Stimulated activated CD4-positive, alpha-beta T cell treated with anti-CD3 and anti-CD28 coated beads, Interleukin-4, amount 100 ng/mL, for 24 hours (primary cell): ENCODE measurements at regions not wholly inside any gene's neighbourhood (a gene's known extent, or its start where the extent isn't known, plus 50 kb on each side); places are given as distances from the start of the nearest gene placed in this dataset.

Experiments
- DNase-seq: peaks from one replicate; pipeline ENCODE4 v3.0.0-alpha.2; 2020

- DNase-seq, result peak; percentile 20
These were observed 252.4 kb upstream of the CPEB2 start for GRCh38 chr4:14749910-14750309.

- no peak for DNase-seq
These were observed 249.8 kb upstream of the CPEB2 start for GRCh38 chr4:14752341-14753046.

DNA sequence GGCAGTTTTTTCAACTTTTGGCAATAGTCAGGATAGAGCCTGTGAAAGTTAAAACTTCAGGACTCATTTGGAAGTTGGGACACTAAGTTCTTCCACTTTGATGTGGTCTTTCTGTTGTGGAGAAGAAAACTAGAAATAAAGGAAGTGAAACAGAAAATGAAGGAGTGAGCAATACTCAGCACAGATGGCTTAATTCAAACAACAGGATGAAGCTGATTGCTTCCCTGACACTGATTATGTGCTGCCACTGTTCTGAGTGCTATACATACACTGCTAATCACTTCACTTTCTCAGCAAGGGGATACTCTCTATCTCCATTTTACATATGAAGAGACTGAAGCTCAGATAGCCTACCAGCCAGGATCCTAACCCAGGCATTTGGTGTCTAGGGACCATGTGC is 235.1 kb upstream of the CPEB2 start:
- no peak for DNase-seq

GRCh38 chr4:14768449-14768848 is 233.8 kb upstream of the CPEB2 start:
- DNase-seq, result no peak

DNA sequence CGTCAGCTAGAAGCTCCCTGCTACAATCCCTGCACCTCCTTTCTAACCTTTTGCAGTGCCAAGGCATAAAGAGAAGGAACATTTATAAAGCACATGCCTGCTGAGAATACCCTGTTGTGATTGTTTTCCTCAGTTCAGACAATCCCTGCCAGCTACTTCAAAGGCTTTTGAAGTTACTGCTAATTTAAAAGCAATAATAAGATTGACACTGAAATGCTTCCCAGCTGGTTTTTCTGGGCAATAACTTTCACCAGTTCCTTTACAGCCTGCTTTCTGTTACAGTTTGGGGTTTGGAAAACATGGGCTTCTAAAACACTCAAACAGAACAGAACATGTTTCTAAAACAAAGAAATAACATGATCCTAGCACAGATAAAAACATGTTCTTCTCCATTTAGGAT is 232.3 kb upstream of the CPEB2 start:
- DNase-seq, result no peak

DNA sequence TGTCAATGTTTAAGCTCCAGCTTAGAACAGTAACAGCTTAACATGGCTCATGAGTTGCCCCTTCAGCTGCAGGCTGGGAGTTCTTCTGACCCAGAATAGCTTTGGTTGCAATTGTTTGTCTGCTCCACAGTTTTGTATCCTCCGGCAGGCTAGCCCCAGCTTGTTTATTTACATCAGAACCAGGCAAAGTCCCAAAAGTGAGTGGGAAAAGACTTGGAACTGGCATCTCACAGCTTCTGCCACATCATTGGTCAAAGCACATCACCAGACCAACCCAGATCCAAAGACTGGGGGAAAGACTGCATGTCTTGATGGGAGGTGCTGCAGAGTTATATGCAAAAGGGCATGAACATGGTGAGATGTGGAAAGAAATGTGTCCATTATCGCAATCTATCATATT is 231.2 kb upstream of the CPEB2 start:
- DNase-seq, result no peak

DNA sequence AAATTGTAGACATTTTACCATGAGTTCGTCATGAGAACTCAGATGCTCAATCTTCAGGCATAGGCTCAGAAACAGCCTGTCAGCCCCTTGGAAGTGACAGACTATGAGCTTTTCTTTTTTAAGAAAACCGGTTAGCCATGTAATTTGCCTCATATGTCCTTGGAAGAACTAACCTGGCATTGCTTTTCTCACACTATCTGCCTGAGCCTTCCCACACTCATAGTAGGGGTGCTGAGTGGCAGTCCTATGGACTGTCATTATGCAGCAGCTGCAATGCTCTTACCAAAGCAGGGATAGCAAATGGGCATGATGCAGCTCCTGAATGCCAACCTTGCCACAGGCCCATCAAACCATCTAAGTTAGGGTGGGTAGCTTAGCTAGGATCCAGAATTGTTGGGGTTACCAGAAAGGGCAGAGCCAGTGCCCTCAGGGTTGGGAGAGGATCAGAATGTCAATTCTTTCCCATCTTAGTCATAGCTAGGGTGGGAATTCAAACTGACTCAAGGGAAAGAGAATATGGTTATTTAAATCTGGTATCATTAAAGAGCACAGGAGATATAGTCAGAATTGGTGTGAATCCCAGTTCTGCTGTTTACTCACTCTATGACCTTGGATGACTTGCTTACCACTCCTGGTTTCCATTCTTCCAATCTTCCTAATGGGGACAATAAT is 230.6 kb upstream of the CPEB2 start:
- DNase-seq, result no peak

DNA sequence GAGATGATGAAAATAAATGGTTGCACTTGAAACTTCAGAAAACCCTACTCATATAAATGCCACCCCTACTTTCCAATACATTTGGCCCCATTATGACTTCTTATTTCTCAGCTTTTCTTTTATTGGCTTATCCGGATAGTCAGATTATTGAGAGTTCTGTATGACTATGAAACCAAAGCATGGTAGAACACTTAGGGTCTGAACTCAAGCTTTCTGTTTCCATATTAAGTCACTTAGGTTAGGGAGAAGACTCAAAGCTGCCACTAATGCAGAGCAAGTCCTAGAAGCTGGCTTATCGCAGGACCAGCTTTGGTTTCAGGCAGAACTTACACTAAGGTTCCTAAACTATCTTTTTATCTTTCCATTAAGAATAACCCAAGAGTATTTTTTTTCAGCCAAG is 229.9 kb upstream of the CPEB2 start:
- no peak for DNase-seq

- peak; percentile 58 for DNase-seq
These were observed 219.0 kb upstream of the CPEB2 start for GRCh38 chr4:14783011-14783877.

GRCh38 chr4:14787221-14787620 is 215.1 kb upstream of the CPEB2 start:
- DNase-seq, result no peak

- DNase-seq, result peak; percentile 8
These were observed 214.4 kb upstream of the CPEB2 start for GRCh38 chr4:14787894-14788293.

- no peak for DNase-seq
These were observed 211.8 kb upstream of the CPEB2 start for GRCh38 chr4:14790494-14790893.

DNA sequence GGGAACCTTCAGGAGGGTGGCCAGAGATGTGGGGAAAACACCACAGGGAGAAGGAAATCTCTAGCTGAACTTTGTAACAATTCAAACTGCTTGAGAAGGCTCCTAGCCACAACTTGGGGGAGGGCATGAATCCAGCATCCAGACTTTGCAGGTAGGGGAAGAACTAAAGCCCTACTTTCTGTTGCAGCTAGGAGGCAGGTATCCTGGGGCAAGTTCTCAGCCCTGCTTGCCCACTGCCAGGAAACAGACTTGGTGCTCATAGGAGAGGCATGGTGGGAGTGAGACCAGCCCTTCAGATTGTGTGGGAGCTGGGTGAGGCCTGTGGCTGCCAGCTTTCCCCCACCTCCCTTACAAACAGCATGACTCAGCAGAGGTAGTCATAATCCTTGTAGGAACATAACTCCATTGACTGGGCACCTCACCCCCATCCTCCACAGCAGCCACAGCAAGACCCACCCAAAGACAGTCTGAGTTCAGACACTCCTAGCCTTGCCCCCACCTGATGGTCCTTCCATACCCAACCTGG is 209.5 kb upstream of the CPEB2 start:
- no peak for DNase-seq

DNA sequence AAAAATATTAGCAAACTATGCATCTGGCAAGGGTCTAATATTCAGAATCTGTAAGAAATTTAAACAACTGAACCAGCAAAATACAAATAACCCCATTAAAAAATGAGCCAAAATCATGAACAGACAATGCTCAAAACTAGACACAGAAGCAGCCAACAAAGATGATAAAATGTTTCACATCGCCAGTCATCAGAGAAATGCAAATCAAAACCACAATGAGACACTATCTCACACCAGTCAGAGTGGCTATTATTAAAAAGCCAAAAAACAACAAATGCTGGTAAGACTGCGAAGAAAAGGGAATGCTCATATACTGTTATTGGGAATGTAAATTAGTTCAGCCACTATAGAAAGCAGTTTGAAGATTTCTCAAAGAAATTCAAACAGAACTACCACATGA is 201.3 kb upstream of the CPEB2 start:
- no peak for DNase-seq

GRCh38 chr4:14802596-14802995 is 199.7 kb upstream of the CPEB2 start:
- DNase-seq, result no peak

DNA sequence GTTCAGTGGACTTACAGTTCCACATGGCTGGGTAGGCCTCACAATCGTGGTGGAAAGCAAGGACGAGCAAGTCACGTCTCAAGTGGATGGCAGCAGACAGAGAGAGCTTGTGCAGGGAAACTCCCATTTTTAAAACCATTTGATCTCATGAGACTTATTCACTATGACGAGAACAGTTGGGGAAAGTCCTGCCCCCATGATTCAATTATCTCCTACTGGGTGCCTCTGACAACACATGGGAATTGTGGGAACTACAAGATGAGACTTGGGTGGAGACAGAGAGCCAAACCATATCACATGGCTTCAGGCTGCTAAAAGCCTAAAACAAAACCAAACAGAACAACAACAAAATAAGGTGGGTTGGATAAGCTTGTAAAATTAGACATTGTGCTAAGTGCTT is 194.4 kb upstream of the CPEB2 start:
- no peak for DNase-seq

DNA sequence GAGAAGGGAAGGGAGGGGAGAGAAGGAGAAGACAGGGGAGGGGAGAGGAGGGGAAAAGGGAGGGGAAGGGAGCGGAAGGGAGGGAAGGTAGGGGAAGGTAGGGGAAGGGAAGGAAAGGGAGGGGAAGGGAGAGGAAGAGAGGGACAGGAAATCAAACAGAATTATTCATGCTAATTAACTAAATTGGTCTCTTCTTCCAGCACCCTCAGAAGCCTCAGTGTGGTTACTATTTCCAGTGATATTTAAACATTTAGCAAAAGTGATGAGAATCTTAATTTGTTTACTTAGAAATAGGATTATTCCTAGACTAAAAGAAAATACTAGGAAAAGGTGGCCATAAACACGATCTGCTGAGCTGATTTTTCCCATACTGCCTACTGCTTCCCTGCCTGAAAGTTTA is 193.1 kb upstream of the CPEB2 start:
- DNase-seq, result no peak

GRCh38 chr4:14810121-14810520 is 192.2 kb upstream of the CPEB2 start:
- DNase-seq, result no peak

GRCh38 chr4:14810568-14810967 is 191.7 kb upstream of the CPEB2 start:
- DNase-seq, result no peak

- DNase-seq, result no peak
These were observed 190.2 kb upstream of the CPEB2 start for GRCh38 chr4:14812101-14812500.

DNA sequence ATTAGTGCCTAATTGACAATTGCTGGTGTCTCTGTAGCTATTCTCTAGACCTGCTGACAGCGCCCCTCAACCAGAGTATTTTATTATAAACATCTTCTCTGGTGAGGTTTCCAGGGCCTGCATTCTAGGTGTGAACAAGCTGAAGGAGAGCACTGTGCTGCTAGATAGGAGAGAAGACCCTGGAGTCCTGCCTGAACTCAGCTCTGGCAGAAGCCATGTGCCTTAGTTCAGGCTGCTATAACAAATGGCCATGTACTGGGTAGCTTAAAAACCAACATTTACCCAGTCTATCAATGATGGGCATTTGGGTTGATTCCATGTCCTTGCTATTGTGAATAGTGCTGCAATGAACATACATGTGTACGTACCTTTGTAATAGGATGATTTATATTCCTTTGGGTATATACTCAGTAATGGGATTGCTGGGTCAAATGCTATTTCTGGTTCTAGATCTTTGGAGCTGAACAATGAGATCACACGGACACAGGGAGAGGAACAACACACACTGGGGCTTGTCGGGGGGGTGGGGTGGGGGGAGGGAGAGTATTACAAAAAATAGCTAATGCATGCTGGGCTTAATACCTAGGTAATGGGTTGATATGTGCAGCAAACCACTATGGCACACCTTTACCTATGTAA is 185.5 kb upstream of the CPEB2 start:
- DNase-seq, result no peak

DNA sequence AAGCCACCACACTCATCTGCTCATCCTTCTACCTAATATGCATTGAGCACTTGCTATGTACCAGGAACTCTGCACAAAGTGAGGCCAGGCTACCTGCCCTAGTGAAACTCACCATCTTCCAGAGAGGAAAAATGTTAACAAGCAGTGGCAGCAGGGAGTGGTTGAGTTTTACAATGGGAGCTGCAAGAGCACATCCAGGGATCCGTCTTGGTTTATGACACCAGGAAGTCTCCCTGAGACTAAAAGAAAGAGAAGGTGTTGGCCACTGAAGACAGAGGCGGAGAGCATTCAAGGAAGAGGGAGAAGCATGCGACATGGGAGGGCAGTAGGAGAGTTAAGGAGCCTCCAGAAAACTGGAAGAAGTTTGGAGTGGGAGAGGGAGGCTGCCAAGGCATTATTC is 178.1 kb upstream of the CPEB2 start:
- DNase-seq, result no peak

GRCh38 chr4:14827111-14827510 is 175.2 kb upstream of the CPEB2 start:
- no peak for DNase-seq
